ENCODE measurements at regions not wholly inside any gene's neighbourhood (a gene's known extent, or its start where the extent isn't known, plus 50 kb on each side); places are given as distances from the start of the nearest gene placed in this dataset.

- TF ChIP-seq CTCF (IDR thresholded peaks at IDR 0.05; ENCODE audit: insufficient read depth, low read depth, low read length) (no peak), EZH2 (IDR thresholded peaks at IDR 0.05; ENCODE audit: insufficient read depth, low read length) (no peak)
These were observed 321.8 kb upstream of the MEF2C start for GRCh38 chr5:89204756-89205155.
